Neural cell (in vitro differentiated cells): ENCODE measurements at regions not wholly inside any gene's neighbourhood (a gene's known extent, or its start where the extent isn't known, plus 50 kb on each side); places are given as distances from the start of the nearest gene placed in this dataset.

Source experiments
- H2AFZ ChIP-seq: fragments of 200-600, 300-800 bp; sonication (generic), shearing (Covaris generic); 2 replicates; pipeline ENCODE4 v1.6.0; 2014; ENCODE audit warnings: low read depth, mild to moderate bottlenecking, antibody characterized with exemption, low read length, moderate library complexity
- H3F3A ChIP-seq: fragments of 200-600 bp; shearing (Covaris generic); 2 replicates; pipeline ENCODE4 v1.6.1; 2016; ENCODE audit warnings: mild to moderate bottlenecking, moderate library complexity, mixed read lengths, antibody characterized with exemption, low read length; ENCODE audit not compliant: insufficient read depth, poor library complexity, severe bottlenecking
- H3K27ac ChIP-seq: fragments of 200-600, 300-800 bp; sonication (generic), shearing (Covaris generic); 2 replicates; pipeline ENCODE4 v1.5.1; 2014; ENCODE audit warnings: mild to moderate bottlenecking, low read length, moderate library complexity
- H3K27me3 ChIP-seq: fragments of 300-800, 200-600 bp; sonication (generic), shearing (Covaris generic); 2 replicates; pipeline ENCODE4 v1.6.0; 2014; ENCODE audit warnings: mild to moderate bottlenecking, low read depth, low read length, moderate library complexity; ENCODE audit not compliant: insufficient read depth
- H3K36me3 ChIP-seq: fragments of 300-800, 200-600 bp; sonication (generic), shearing (Covaris generic); 2 replicates; pipeline ENCODE4 v1.5.1; 2014; ENCODE audit warnings: mild to moderate bottlenecking, antibody characterized with exemption, low read length, moderate library complexity; ENCODE audit not compliant: insufficient read depth
- H3K4me2 ChIP-seq: fragments of 300-800, 200-600 bp; sonication (generic), shearing (Covaris generic); 2 replicates; pipeline ENCODE4 v1.6.0; 2014; ENCODE audit warnings: mild to moderate bottlenecking, low read length
- H3K4me3 ChIP-seq: fragments of 300-800, 200-600 bp; sonication (generic), shearing (Covaris generic); 2 replicates; pipeline ENCODE4 v1.5.1; 2014; ENCODE audit warnings: mild to moderate bottlenecking, low read length, moderate library complexity
- H3K79me2 ChIP-seq: fragments of 200-600 bp; shearing (Covaris generic); replicated peaks from 2 replicates; pipeline ENCODE4 v1.6.0; 2014; ENCODE audit warnings: mild to moderate bottlenecking, low read length, moderate library complexity; ENCODE audit not compliant: insufficient read depth
- H3K9ac ChIP-seq: fragments of 300-800, 200-600 bp; sonication (generic), shearing (Covaris generic); 2 replicates; pipeline ENCODE4 v1.6.1; 2016; ENCODE audit warnings: mild to moderate bottlenecking, low read length, mixed read lengths
- H3K9me2 ChIP-seq: fragments of 200-600 bp; shearing (Covaris generic); 2 replicates; pipeline ENCODE4 v1.6.1; 2016; ENCODE audit warnings: mild to moderate bottlenecking, low read length, mixed read lengths; ENCODE audit not compliant: insufficient read depth
- H3K9me3 ChIP-seq: fragments of 200-600, 300-800 bp; sonication (generic), shearing (Covaris generic); 2 replicates; pipeline ENCODE4 v1.6.1; 2016; ENCODE audit warnings: mild to moderate bottlenecking, mixed run types, low read length, moderate library complexity, mixed read lengths
- H4K20me1 ChIP-seq: fragments of 200-600 bp; shearing (Covaris generic); 2 replicates; pipeline ENCODE4 v1.6.1; 2016; ENCODE audit warnings: mild to moderate bottlenecking, mixed run types; ENCODE audit not compliant: insufficient read depth
- CTCF ChIP-seq: fragments of 450-650 bp; IDR thresholded peaks from 2 replicates; pipeline ENCODE4 v1.5.1; 2014; ENCODE audit warnings: antibody characterized with exemption, mild to moderate bottlenecking, moderate library complexity; ENCODE audit not compliant: poor library complexity, severe bottlenecking
- EP300 ChIP-seq: fragments of 450-650 bp; conservative IDR thresholded peaks from 2 replicates; pipeline ENCODE4 v1.6.1; 2014; ENCODE audit warnings: antibody characterized with exemption, mild to moderate bottlenecking, moderate library complexity; ENCODE audit not compliant: poor library complexity, severe bottlenecking
- EZH2 ChIP-seq: fragments of 200-600, 300-800 bp; shearing (Covaris generic), sonication (generic); IDR thresholded peaks from 2 replicates; pipeline ENCODE4 v1.6.1; 2014; ENCODE audit warnings: antibody characterized with exemption, low read length, borderline replicate concordance, mild to moderate bottlenecking; ENCODE audit not compliant: insufficient read depth, poor library complexity, severe bottlenecking
- MXI1 ChIP-seq: fragments of 450-650 bp; conservative IDR thresholded peaks from 2 replicates; pipeline ENCODE4 v1.6.1; 2014; ENCODE audit warnings: antibody characterized with exemption, mild to moderate bottlenecking; ENCODE audit not compliant: poor library complexity, severe bottlenecking
- POLR2AphosphoS5 ChIP-seq: IDR thresholded peaks from 2 replicates; pipeline ENCODE4 v1.6.1; 2012
- RAD21 ChIP-seq: fragments of 450-650 bp; conservative IDR thresholded peaks from 2 replicates; pipeline ENCODE4 v1.6.1; 2014; ENCODE audit warnings: antibody characterized with exemption, mild to moderate bottlenecking, moderate library complexity
- SMC3 ChIP-seq: fragments of 450-650 bp; conservative IDR thresholded peaks from 2 replicates; pipeline ENCODE4 v1.6.1; 2014; ENCODE audit warnings: antibody characterized with exemption, mild to moderate bottlenecking, moderate library complexity; ENCODE audit not compliant: poor library complexity
- TAF1 ChIP-seq: IDR thresholded peaks from 2 replicates; pipeline ENCODE4 v1.6.1; 2012; ENCODE audit warnings: low read depth
- TF ChIP-seq, protein P1 (sequence below): IDR thresholded peaks from 2 replicates; pipeline ENCODE4 v1.6.1; 2012; ENCODE audit warnings: borderline replicate concordance

DNA sequence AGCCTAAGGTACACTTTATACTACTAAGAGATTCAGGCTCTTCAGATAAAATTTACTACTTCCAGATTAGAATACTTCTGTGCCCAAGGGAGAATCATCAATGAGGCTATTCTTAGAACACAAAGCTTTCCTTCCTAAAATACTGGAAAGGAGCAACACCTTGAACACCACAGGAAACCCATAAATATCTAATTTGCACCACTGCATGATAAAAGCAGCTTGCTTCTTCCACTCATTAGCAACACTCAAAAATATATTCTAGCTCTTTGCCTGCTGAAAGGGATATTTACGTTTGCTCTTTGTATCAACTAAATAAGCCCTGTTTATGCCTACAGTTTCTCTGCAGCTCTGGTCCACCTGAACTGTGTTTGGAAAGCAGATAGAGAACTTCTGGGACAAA lies 284.3 kb downstream of the RWDD3 start:
- H3K27ac ChIP-seq: no peak overlapping the region
- H2AFZ ChIP-seq: no peak overlapping the region
- H3K9me3 ChIP-seq: no peaks in the 10 kb centered on the region
- H4K20me1 ChIP-seq: no peaks in the 10 kb centered on the region
- no peak overlapping the region for H3K9ac ChIP-seq
- H3K36me3 ChIP-seq: no peaks in the 10 kb centered on the region
- TF ChIP-seq SMC3 (no peak), MXI1 (no peak), EP300 (no peak), RAD21 (no peak), TAF1 (no peak), EZH2 (no peak), POLR2AphosphoS5 (no peak), CTCF (no peak)
- TF ChIP-seq, protein P1, sequence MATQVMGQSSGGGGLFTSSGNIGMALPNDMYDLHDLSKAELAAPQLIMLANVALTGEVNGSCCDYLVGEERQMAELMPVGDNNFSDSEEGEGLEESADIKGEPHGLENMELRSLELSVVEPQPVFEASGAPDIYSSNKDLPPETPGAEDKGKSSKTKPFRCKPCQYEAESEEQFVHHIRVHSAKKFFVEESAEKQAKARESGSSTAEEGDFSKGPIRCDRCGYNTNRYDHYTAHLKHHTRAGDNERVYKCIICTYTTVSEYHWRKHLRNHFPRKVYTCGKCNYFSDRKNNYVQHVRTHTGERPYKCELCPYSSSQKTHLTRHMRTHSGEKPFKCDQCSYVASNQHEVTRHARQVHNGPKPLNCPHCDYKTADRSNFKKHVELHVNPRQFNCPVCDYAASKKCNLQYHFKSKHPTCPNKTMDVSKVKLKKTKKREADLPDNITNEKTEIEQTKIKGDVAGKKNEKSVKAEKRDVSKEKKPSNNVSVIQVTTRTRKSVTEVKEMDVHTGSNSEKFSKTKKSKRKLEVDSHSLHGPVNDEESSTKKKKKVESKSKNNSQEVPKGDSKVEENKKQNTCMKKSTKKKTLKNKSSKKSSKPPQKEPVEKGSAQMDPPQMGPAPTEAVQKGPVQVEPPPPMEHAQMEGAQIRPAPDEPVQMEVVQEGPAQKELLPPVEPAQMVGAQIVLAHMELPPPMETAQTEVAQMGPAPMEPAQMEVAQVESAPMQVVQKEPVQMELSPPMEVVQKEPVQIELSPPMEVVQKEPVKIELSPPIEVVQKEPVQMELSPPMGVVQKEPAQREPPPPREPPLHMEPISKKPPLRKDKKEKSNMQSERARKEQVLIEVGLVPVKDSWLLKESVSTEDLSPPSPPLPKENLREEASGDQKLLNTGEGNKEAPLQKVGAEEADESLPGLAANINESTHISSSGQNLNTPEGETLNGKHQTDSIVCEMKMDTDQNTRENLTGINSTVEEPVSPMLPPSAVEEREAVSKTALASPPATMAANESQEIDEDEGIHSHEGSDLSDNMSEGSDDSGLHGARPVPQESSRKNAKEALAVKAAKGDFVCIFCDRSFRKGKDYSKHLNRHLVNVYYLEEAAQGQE: no peak
- H3K79me2 ChIP-seq: no peaks in the 10 kb centered on the region
- no peaks in the 10 kb centered on the region for H3K27me3 ChIP-seq
- no peak overlapping the region for H3K4me2 ChIP-seq
- no peaks in the 10 kb centered on the region for H3K9me2 ChIP-seq
- no peaks in the 10 kb centered on the region for H3F3A ChIP-seq
- H3K4me3 ChIP-seq: no peak overlapping the region

GRCh38 chr1:95520390-95520789 lies 286.4 kb downstream of the RWDD3 start:
- Histone ChIP-seq H3K27ac (no peak overlapping the region), H3K4me3 (no peak overlapping the region), H4K20me1 (no peaks in the 10 kb centered on the region), H3K36me3 (no peaks in the 10 kb centered on the region), H2AFZ (no peak overlapping the region), H3K9me3 (no peaks in the 10 kb centered on the region), H3K9me2 (no peaks in the 10 kb centered on the region), H3K9ac (no peak overlapping the region), H3K27me3 (no peaks in the 10 kb centered on the region), H3F3A (no peaks in the 10 kb centered on the region), H3K4me2 (no peak overlapping the region), H3K79me2 (no peaks in the 10 kb centered on the region)
- TF ChIP-seq, protein P1: no peak
- TF ChIP-seq POLR2AphosphoS5 (no peak), MXI1 (no peak), CTCF (no peak)
